ENCODE measurements at regions not wholly inside any gene's neighbourhood (a gene's known extent, or its start where the extent isn't known, plus 50 kb on each side); places are given as distances from the start of the nearest gene placed in this dataset.

GRCh38 chr1:189409774-189410173 lies 1067.9 kb downstream of the BRINP3 start:
- TF ChIP-seq CTCF (conservative IDR thresholded peaks at IDR 0.05; ENCODE audit: low read length) (no peak), EZH2phosphoT487 (IDR thresholded peaks at IDR 0.05; ENCODE audit: borderline replicate concordance, low read depth, low read length) (no peak)

Measured in OCI-LY7 (cell line).